DMS 273 (cell line): ENCODE measurements at regions not wholly inside any gene's neighbourhood (a gene's known extent, or its start where the extent isn't known, plus 50 kb on each side); places are given as distances from the start of the nearest gene placed in this dataset.
A peak's percentile ranks its signal among the peaks of the same experiment; 100 is the strongest.
"Not testable (repeated sequence)": the region's sequence is repeated elsewhere in the genome, so short reads cannot be mapped to it uniquely, and the experiment has no call there.

Experiments used
- DNase-seq: peaks from one replicate; lab custom pipeline; 2025; ENCODE audit not compliant: unreplicated experiment; lab: John Stamatoyannopoulos, UW

GRCh38 chr7:35152059-35152458 lies 101.8 kb downstream of the TBX20 start:
- not testable (repeated sequence) for DNase-seq

- DNase-seq = peak; percentile 14
Observed at GRCh38 chr7:35148030-35148429, 105.9 kb downstream of the TBX20 start.

- not testable (repeated sequence) for DNase-seq
Observed at GRCh38 chr7:35142125-35142524, 104.8 kb upstream of the DPY19L1 start.

GRCh38 chr7:35139281-35139680 lies 102.0 kb upstream of the DPY19L1 start:
- DNase-seq = not testable (repeated sequence)

DNA sequence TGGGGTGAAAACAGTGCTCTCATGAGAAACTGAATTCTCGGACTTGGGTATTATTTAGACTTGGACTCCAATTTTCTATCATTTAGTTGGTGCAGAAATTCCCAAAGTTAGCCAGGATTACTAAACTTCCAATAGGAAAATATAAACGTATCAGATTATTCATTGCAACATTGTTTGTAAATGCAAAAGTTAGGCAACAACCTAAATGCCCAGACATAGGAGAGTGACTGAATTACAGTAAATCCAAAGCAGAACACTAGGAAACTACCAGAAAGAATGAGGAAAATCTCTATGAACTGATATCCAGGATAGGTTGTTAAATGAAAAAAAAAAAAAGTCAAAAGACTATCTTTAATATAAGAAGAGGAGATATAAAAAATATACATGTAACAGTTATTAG lies 96.2 kb upstream of the DPY19L1 start:
- not testable (repeated sequence) for DNase-seq

- DNase-seq = not testable (repeated sequence)
Observed at GRCh38 chr7:35133011-35133410, 95.7 kb upstream of the DPY19L1 start.

GRCh38 chr7:35128662-35129061 lies 91.4 kb upstream of the DPY19L1 start:
- DNase-seq = not testable (repeated sequence)

- DNase-seq = not testable (repeated sequence)
Observed at GRCh38 chr7:35118526-35118925, 81.2 kb upstream of the DPY19L1 start.

DNA sequence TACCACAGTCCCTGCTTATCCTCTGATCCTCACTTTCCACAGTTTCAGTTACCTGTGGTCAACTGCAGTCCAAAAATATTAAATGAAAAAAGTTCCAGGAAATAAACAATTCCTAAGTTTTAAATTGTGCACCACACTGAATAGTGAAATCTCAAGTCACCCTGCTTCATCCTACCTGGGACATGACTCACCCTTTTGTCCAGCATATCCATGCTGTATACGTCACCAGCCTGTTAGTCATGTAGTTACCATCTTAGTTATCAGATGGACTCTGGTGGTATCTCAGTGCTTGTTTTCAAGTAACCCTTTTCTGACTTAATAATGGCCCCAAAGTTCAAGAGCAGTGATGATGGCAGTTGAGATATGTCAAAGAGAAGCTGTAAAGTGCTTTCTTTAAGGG lies 69.4 kb upstream of the DPY19L1 start:
- DNase-seq = not testable (repeated sequence)

- DNase-seq = not testable (repeated sequence)
Observed at GRCh38 chr7:35105511-35105910, 68.2 kb upstream of the DPY19L1 start.

DNA sequence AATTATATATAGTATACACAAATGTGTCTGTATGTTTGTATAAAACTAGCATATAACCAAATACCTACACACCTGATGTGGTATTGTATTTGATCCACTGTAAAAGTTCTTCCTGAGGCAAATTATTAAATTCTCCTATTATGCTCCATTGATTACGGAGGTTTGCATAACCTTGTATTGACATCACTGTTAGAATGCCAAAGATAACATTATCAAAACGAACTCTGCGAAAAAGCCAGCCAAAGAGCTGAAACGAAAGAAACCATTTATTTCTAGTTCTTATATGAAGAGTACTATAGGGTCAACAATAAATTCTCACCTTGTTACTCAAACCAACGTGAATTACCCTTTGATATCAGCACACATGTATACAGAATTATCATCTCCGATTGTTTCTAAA lies 65.6 kb upstream of the DPY19L1 start:
- DNase-seq = not testable (repeated sequence)

DNA sequence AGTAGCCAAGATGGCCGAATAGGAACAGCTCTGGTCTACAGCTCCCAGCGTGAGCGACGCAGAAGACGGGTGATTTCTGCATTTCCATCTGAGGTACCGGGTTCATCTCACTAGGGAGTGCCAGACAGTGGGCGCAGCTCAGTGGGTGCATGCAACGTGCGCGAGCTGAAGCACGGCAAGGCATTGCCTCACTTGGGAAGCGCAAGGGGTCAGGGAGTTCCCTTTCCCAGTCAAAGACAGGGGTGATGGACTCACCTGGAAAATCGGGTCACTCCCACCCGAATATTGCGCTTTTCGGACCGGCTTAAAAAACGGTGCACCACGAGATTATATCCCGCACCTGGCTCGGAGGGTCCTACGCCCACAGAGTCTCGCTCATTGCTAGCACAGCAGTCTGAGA lies 55.7 kb upstream of the DPY19L1 start:
- DNase-seq = not testable (repeated sequence)
